K562 (cell line): ENCODE measurements at regions not wholly inside any gene's neighbourhood (a gene's known extent, or its start where the extent isn't known, plus 50 kb on each side); places are given as distances from the start of the nearest gene placed in this dataset.
"Not testable (repeated sequence)": the region's sequence is repeated elsewhere in the genome, so short reads cannot be mapped to it uniquely, and the experiment has no call there.

ENCODE experiments used
- ATAC-seq: fragments of 200-7000 bp; cut with Tn5 transposase; 3 replicates; pipeline ENCODE4 v1.9.1; 2020; ENCODE audit warnings: moderate library complexity
- BruUV-seq: library from RNA; stranded (reverse); fragments of 400-500 nt; replicated peaks from 2 replicates; lab custom pipeline; 2021; lab: Mats Ljungman, UMichigan
- CTCF ChIA-PET: fragments of 300-600 bp; formaldehyde crosslinking; extraction: SDS; loops from one replicate; lab custom pipeline; 2021; ENCODE audit warnings: low intra/inter-chr PET ratio; lab: Yijun Ruan, JAX
- POLR2A ChIA-PET: fragments of 300-600, 350-650 bp; sonication (Branson Sonifier 250); formaldehyde crosslinking; extraction: SDS; loops from one replicate; lab custom pipeline; 2021; ENCODE audit warnings: antibody characterized with exemption, inconsistent platforms; lab: Yijun Ruan, JAX
- DNase-seq, 4 experiments: peaks; one replicate each; pipeline versions ENCODE4 v3.0.0 to v3.0.0-alpha.2; 2011 to 2018; ENCODE audit warnings: low spot score in 3 of 4, mixed read lengths in 3 of 4; ENCODE audit errors: extremely low read depth in 1 of 4
- FAIRE-seq: peaks from 2 replicates; lab custom pipeline; 2011; peaks lifted over from hg19 to GRCh38; lab: Jason Lieb, UNC
- H2AFZ ChIP-seq: 2 replicates; pipeline ENCODE4 v1.6.0; 2011; ENCODE audit warnings: low read depth, low read length, control low read depth, inconsistent platforms
- H3K27ac ChIP-seq: fragments of 200-600 bp; 3 replicates; pipeline ENCODE4 v1.8.0; 2011; ENCODE audit warnings: low read depth, mild to moderate bottlenecking, control low read depth, inconsistent platforms, low read length, moderate library complexity, mixed read lengths; ENCODE audit errors: extremely low read depth
- H3K27me3 ChIP-seq, 2 experiments: fragments of 300-600 bp in 1 of 2; 2 replicates in 1 of 2; 3 replicates in 1 of 2; pipeline versions ENCODE4 v1.6.0 to v1.8.0; 2011; ENCODE audit warnings: inconsistent platforms in 2 of 2, low read length in 2 of 2, mild to moderate bottlenecking in 1 of 2, mixed read lengths in 1 of 2, moderate library complexity in 1 of 2; ENCODE audit not compliant: control insufficient read depth in 2 of 2, insufficient read depth in 2 of 2
- H3K36me3 ChIP-seq: fragments of 300-600 bp; 3 replicates; pipeline ENCODE4 v1.8.0; 2011; ENCODE audit warnings: mild to moderate bottlenecking, low read length, inconsistent platforms; ENCODE audit not compliant: control insufficient read depth, insufficient read depth
- H3K4me1 ChIP-seq, 2 experiments: fragments of 200-600 bp in 1 of 2; replicated peaks in 1 of 2; 2 replicates in 1 of 2; 3 replicates in 1 of 2; pipeline versions ENCODE4 v1.5.1 to v1.8.0; 2011; ENCODE audit warnings: inconsistent platforms in 2 of 2, low read length in 2 of 2, mild to moderate bottlenecking in 1 of 2, mixed read lengths in 1 of 2, moderate library complexity in 1 of 2; ENCODE audit not compliant: control insufficient read depth in 2 of 2, insufficient read depth in 2 of 2
- H3K4me2 ChIP-seq: 2 replicates; pipeline ENCODE4 v1.6.1; 2011; ENCODE audit warnings: low read length, control low read depth, inconsistent platforms, mixed read lengths; ENCODE audit not compliant: insufficient read depth
- H3K4me3 ChIP-seq: fragments of 200-600 bp; sonication (generic), shearing (Covaris generic); 2 replicates; pipeline ENCODE4 v1.5.1; 2016; ENCODE audit warnings: control low read depth, inconsistent platforms
- H3K79me2 ChIP-seq: fragments of 200-600 bp; 3 replicates; pipeline ENCODE4 v1.8.0; 2011; ENCODE audit warnings: low read length, inconsistent platforms; ENCODE audit not compliant: control insufficient read depth, insufficient read depth
- H3K9ac ChIP-seq, 2 experiments: 2 replicates each; pipeline versions ENCODE4 v1.6.0 to v1.6.1; 2011; ENCODE audit warnings: low read depth in 2 of 2, low read length in 2 of 2, control low read depth in 1 of 2, inconsistent platforms in 1 of 2, mild to moderate bottlenecking in 1 of 2, mixed read lengths in 1 of 2; ENCODE audit not compliant: insufficient read depth in 1 of 2
- H3K9me1 ChIP-seq: one replicate; pipeline ENCODE4 v1.6.0; 2011; ENCODE audit warnings: inconsistent platforms, mild to moderate bottlenecking, low read length, moderate library complexity; ENCODE audit not compliant: control insufficient read depth, insufficient read depth
- H3K9me3 ChIP-seq: replicated peaks from 2 replicates; pipeline ENCODE4 v1.5.1; 2011; ENCODE audit warnings: low read depth, low read length, inconsistent platforms; ENCODE audit not compliant: control insufficient read depth, insufficient read depth
- H4K20me1 ChIP-seq: replicated peaks from 2 replicates; pipeline ENCODE4 v1.6.1; 2011; ENCODE audit warnings: low read length, inconsistent platforms, mixed read lengths; ENCODE audit not compliant: control insufficient read depth, insufficient read depth
- BRD4 ChIP-seq: fragments of 200-600 bp; sonication (generic); IDR thresholded peaks from 2 replicates; pipeline ENCODE4 v1.6.1; 2017; ENCODE audit warnings: inconsistent platforms
- HNRNPH1 ChIP-seq: fragments of 200-400 bp; formaldehyde crosslinking; optimal IDR thresholded peaks from 2 replicates; pipeline ENCODE3; 2017; ENCODE audit warnings: low read depth, mild to moderate bottlenecking, low read length, moderate library complexity
- IRF2 ChIP-seq: sonication (generic); formaldehyde crosslinking; IDR thresholded peaks from 2 replicates; pipeline ENCODE4 v1.8.1; 2022; ENCODE audit warnings: mild to moderate bottlenecking, missing genetic modification reagents
- MAFG ChIP-seq: fragments of 450-650 bp; conservative IDR thresholded peaks from 2 replicates; pipeline ENCODE4 v1.6.1; 2016; ENCODE audit warnings: missing genetic modification characterization, missing compliant biosample characterization
- MTA3 ChIP-seq: fragments of 450-650 bp; formaldehyde crosslinking; IDR thresholded peaks from 2 replicates; pipeline ENCODE4 v1.6.1; 2017; ENCODE audit warnings: mild to moderate bottlenecking, borderline replicate concordance
- RUNX1 ChIP-seq: sonication (generic); IDR thresholded peaks from 2 replicates; pipeline ENCODE4 v1.6.1; 2016; ENCODE audit warnings: antibody characterized with exemption, low read depth
- TFAP4 ChIP-seq: sonication (generic); formaldehyde crosslinking; IDR thresholded peaks from 2 replicates; pipeline ENCODE4 v1.8.0; 2022; ENCODE audit warnings: missing genetic modification reagents, mild to moderate bottlenecking, moderate library complexity, borderline replicate concordance
- ZNF644 ChIP-seq: fragments of 200-800 bp; sonication (Bioruptor generic); IDR thresholded peaks from 2 replicates; pipeline ENCODE4 v1.6.1; 2016; ENCODE audit warnings: low read depth, missing genetic modification characterization, missing compliant biosample characterization
- ZSCAN32 ChIP-seq: fragments of 450-650 bp; formaldehyde crosslinking; IDR thresholded peaks from 2 replicates; pipeline ENCODE4 v1.4.0; 2020; ENCODE audit warnings: mild to moderate bottlenecking, moderate library complexity
- WGBS: fragments of 100-300 bp; shearing (Covaris generic); methylation state at CpG from one replicate; pipeline ENCODE4 v1.1.6; 2016; ENCODE audit warnings: low coverage, mixed read lengths; ENCODE audit not compliant: insufficient coverage; ENCODE audit errors: missing lambda C conversion rate; 5-methylcytosine and 5-hydroxymethylcytosine counted together
- in situ Hi-C: fragments of 300-500 bp; cut with MboI; formaldehyde crosslinking; loops from 4 replicates; pipeline ENCODE4 v1.15.0; 2018; ENCODE audit warnings: inconsistent platforms, mixed read lengths
- intact Hi-C: fragments of 100-400 bp; cut with micrococcal nuclease; formaldehyde crosslinking; loops from 2 replicates; pipeline ENCODE4 v1.14.2; 2022
- TF ChIP-seq, protein P1 (sequence below): sonication (generic); formaldehyde crosslinking; IDR thresholded peaks from 2 replicates; pipeline ENCODE4 v1.8.0; 2023; ENCODE audit warnings: mild to moderate bottlenecking, missing genetic modification reagents

GRCh38 chr16:31810863-31811262, 62.7 kb upstream of the ZNF267 start (continued):
- no peak for TF ChIP-seq ZNF644 (tag)
- no peak for TF ChIP-seq TFAP4 (CRISPR knock-in tag)

- H3K27me3 ChIP-seq, CTCF ChIA-PET, H3K9ac ChIP-seq, H3K27ac ChIP-seq, H3K4me1 ChIP-seq, in situ Hi-C loops, H3K36me3 ChIP-seq, H2AFZ ChIP-seq, H3K4me2 ChIP-seq, H3K79me2 ChIP-seq, BruUV-seq, H4K20me1 ChIP-seq, H3K9me1 ChIP-seq, H3K9me3 ChIP-seq, intact Hi-C loops, H3K4me3 ChIP-seq, DNase-seq: not testable (repeated sequence)
- 7% methylated on average over 3 of the region's 6 CpGs for WGBS
- peak; percentile 67 for ATAC-seq
- POLR2A ChIA-PET, result interaction anchor here (0.6 kb wide), 1 partner anchor 442 kb away, joined by 4 read pairs; no protein-coding TSS in a partner anchor
- peak; percentile 23 for FAIRE-seq
These were observed 57.5 kb upstream of the ZNF267 start for GRCh38 chr16:31816141-31816540.

- in situ Hi-C loops, result no loop called here
- ChIA-PET POLR2A (no interaction called here), CTCF (no interaction called here)
- peaks cover 6 to 10% of the 10 kb centered on the region in 2 experiments; a peak in 2 of 5 replicates for H3K27me3 ChIP-seq
- ATAC-seq (no peak), FAIRE-seq (no peak), DNase-seq (no peak)
- BruUV-seq, result no TSS peak
- no peaks in the 10 kb centered on the region for H3K79me2 ChIP-seq
- no peaks in the 10 kb centered on the region for H4K20me1 ChIP-seq
- 15% methylated on average over 8 of the region's 38 CpGs for WGBS
- H3K9me1 ChIP-seq, result no peaks in the 10 kb centered on the region
- no peak overlapping the region for H3K27ac ChIP-seq
- H3K9ac ChIP-seq, result no peak overlapping the region
- H3K4me3 ChIP-seq, result no peak overlapping the region
- no peaks in the 10 kb centered on the region for H3K36me3 ChIP-seq
- intact Hi-C loops, result no loop called here
- H3K4me2 ChIP-seq, result no peak overlapping the region
- no peak overlapping the region for H2AFZ ChIP-seq
- H3K9me3 ChIP-seq, result no peaks in the 10 kb centered on the region
- H3K4me1 ChIP-seq, result peaks cover 0 to 7% of the 10 kb centered on the region in 2 experiments; a peak in 1 of 5 replicates
- TF ChIP-seq, protein P1, sequence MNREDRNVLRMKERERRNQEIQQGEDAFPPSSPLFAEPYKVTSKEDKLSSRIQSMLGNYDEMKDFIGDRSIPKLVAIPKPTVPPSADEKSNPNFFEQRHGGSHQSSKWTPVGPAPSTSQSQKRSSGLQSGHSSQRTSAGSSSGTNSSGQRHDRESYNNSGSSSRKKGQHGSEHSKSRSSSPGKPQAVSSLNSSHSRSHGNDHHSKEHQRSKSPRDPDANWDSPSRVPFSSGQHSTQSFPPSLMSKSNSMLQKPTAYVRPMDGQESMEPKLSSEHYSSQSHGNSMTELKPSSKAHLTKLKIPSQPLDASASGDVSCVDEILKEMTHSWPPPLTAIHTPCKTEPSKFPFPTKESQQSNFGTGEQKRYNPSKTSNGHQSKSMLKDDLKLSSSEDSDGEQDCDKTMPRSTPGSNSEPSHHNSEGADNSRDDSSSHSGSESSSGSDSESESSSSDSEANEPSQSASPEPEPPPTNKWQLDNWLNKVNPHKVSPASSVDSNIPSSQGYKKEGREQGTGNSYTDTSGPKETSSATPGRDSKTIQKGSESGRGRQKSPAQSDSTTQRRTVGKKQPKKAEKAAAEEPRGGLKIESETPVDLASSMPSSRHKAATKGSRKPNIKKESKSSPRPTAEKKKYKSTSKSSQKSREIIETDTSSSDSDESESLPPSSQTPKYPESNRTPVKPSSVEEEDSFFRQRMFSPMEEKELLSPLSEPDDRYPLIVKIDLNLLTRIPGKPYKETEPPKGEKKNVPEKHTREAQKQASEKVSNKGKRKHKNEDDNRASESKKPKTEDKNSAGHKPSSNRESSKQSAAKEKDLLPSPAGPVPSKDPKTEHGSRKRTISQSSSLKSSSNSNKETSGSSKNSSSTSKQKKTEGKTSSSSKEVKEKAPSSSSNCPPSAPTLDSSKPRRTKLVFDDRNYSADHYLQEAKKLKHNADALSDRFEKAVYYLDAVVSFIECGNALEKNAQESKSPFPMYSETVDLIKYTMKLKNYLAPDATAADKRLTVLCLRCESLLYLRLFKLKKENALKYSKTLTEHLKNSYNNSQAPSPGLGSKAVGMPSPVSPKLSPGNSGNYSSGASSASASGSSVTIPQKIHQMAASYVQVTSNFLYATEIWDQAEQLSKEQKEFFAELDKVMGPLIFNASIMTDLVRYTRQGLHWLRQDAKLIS (CRISPR knock-in tag), result no peak
- TF ChIP-seq MTA3 (no peak), RUNX1 (no peak), MAFG (tag) (no peak), BRD4 (no peak), IRF2 (CRISPR knock-in tag) (no peak), HNRNPH1 (no peak), ZSCAN32 (CRISPR knock-in tag) (no peak)
These were observed 54.2 kb upstream of the ZNF267 start for GRCh38 chr16:31819386-31819785.
